OCI-LY7 (cell line): ENCODE measurements at regions not wholly inside any gene's neighbourhood (a gene's known extent, or its start where the extent isn't known, plus 50 kb on each side); places are given as distances from the start of the nearest gene placed in this dataset.

Experiments used
- EZH2phosphoT487 ChIP-seq: fragments of 200-600 bp; sonication (generic); IDR thresholded peaks from 2 replicates; pipeline ENCODE4 v1.6.1; 2018; ENCODE audit warnings: low read depth, borderline replicate concordance, mild to moderate bottlenecking, mixed run types, antibody characterized with exemption, low read length, moderate library complexity, mixed read lengths
- TF ChIP-seq, protein P1 (sequence below): fragments of 200-600 bp; sonication (generic); conservative IDR thresholded peaks from 2 replicates; pipeline ENCODE4 v1.5.1; 2014; ENCODE audit warnings: mild to moderate bottlenecking, antibody characterized with exemption, low read length, moderate library complexity, mixed read lengths

DNA sequence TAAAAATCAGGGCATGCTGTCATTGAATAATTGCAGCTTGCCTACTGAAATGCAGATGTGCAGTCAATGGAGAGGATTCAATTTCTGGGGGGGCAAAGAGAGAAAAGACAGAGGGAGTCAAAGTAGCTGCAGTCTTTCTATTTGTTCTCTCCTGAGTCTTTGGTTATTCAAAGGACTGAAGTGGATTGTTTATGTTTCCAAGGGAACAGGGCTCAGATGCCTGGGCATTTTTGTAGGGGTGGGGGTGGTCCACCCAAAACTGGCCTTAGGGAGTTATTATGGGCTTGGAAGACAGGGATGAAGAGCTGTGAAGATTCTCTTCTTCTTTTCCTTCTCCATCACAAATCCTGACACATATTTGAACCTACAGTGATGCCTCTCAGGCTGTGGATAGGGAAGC lies 408.8 kb upstream of the DAB1 start:
- TF ChIP-seq, protein P1, sequence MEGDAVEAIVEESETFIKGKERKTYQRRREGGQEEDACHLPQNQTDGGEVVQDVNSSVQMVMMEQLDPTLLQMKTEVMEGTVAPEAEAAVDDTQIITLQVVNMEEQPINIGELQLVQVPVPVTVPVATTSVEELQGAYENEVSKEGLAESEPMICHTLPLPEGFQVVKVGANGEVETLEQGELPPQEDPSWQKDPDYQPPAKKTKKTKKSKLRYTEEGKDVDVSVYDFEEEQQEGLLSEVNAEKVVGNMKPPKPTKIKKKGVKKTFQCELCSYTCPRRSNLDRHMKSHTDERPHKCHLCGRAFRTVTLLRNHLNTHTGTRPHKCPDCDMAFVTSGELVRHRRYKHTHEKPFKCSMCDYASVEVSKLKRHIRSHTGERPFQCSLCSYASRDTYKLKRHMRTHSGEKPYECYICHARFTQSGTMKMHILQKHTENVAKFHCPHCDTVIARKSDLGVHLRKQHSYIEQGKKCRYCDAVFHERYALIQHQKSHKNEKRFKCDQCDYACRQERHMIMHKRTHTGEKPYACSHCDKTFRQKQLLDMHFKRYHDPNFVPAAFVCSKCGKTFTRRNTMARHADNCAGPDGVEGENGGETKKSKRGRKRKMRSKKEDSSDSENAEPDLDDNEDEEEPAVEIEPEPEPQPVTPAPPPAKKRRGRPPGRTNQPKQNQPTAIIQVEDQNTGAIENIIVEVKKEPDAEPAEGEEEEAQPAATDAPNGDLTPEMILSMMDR = no peak
- TF ChIP-seq EZH2phosphoT487 = no peak
